ENCODE measurements at regions not wholly inside any gene's neighbourhood (a gene's known extent, or its start where the extent isn't known, plus 50 kb on each side); places are given as distances from the start of the nearest gene placed in this dataset.
"Not testable (repeated sequence)": the region's sequence is repeated elsewhere in the genome, so short reads cannot be mapped to it uniquely, and the experiment has no call there.

DNA sequence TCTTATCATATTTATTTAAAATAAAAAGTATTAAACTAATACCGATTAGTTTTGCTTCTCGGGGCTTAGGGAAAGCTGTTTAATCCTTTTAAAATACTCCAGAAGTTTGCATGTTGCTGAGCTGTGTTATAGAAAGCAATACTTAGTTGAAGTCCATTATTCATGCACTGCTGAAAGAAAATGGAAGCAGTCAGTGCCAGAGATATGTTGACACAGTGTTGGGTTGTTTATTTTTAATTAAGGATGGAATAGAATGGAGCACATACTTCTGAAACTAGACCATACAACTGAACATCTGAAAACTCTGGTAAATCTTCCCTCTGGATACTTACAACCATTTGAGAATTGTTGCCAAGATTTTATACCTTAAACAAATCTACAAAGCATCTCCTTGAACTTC, 282.7 kb upstream of the CCDC179 start:
- no peak for DNase-seq

DNA sequence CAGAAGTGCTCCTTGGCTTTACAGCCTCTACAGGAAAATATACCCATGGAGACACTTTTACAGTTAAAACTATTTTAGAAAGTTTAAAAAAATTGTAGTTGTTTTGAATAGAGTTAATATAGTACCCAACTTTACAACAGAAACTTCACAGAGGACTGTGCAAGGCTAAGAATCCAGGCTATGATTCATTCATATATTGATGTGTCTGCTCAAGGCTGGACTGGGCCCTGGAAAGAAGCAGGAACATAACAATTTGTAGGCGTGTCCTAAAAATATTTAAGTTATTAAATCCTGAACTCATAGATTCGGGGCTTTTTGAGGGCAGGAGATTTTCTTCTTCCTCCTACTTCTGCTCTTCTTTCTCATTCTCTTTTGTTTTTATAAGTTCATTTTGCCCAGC, 291.5 kb upstream of the CCDC179 start:
- DNase-seq = no peak

DNA sequence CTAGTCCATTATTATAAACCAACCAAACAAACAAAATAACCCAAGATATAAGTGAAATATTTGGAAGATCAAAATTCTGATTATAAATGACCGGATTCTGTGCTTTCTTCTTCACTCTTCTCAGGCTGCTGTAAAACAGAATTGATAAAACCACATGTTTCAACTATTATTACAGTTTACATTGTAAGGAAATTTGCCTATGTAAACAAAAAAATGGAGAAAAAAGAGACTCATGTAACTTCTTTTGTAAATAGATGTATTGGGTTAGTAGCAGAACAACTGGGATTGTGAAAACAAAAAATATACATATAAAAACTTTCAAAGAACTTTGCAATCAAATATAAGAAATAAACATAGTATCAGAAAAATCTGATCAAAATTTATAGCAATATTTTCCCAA, 295.2 kb upstream of the CCDC179 start:
- no peak for DNase-seq

DNA sequence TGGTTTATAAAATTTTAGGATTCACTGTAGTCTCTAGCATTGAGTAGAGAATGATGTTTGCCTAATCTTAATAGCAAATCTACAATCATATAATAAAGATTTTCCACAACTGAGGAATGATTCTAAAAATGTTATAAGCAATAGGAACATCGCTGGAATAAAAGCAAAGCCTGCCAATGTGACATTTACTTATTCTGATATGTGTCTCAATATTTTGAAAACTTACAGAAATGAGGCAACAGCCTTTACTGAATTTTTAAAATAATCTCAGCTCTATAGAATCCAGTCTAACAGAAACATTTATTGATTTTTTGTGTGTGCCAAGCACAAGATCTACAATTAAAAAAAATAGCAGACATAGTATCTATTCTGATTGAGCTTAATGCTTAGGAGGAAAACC, 303.7 kb upstream of the CCDC179 start:
- DNase-seq = no peak

DNA sequence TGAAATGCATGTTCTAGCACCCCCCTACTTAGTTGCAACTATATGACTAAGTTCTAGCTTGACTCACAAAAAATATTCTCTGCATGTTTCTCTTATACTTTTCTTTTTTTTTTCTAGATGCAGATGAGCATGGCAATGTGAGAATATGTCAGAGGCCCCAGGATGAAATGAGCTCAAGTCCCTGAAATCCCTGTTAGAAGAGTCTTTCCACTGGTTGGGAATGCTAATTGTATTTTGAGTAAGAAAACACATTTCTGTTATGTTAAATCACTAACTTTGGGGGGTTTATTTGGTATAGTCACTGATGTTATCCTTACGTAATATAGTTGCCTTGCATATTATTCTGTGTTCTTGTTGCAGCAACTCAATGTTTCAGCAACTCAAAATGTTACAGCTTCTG, 306.1 kb upstream of the CCDC179 start:
- no peak for DNase-seq

DNA sequence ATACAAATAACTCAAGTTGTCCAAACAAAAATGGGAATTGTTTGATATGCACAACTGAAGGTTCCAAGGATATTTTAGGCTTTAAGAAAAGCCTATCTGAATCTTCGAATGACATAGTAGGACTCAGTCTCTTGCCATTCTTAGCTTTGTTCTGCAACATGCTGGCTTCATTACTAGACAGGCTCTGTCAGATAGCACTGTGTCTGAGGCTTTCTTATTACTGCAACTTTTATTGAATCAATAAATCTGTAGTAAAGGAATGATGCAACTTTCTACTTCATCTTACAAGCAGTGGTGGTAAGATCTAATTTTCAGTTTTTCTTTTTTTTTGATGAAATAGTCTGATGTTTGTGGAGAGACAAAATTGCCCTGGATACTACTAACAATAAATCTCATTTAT, 319.3 kb upstream of the CCDC179 start:
- no peak for DNase-seq

DNA sequence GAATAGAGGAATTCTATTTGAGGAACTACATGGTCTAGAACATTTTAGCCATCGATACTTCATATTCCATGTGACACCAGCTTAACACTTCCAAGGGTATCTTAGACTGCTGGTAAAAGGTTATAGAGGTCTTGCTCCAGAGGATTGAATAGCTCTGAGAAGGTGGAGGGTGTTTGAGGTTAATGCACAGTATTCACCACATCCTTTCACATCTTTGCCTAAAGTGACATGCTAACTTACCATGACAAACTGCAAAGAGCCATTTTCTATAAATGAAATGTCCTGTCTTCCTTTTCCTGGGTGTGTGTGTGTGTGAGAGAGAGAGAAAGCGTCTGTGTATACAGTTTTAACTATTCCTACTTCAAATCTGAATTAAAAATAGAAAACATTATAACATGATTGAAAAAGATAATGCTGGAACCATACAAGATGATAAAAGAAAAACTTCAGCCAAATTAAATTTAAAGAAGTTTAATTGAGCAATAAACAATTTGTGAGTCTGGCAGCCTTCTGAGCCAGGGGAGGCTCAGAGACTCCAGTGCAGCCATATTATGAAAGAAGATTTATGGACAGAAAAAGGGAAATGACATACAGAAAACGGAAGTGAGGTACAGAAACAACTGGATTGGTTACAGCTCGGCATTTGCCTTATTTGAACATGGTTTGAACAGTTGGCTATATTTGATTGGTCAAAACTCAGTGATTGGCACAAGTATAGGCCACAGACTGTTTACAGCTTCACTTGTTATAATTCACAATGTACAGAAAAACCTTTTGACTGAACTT, 320.9 kb upstream of the CCDC179 start:
- DNase-seq = no peak

DNA sequence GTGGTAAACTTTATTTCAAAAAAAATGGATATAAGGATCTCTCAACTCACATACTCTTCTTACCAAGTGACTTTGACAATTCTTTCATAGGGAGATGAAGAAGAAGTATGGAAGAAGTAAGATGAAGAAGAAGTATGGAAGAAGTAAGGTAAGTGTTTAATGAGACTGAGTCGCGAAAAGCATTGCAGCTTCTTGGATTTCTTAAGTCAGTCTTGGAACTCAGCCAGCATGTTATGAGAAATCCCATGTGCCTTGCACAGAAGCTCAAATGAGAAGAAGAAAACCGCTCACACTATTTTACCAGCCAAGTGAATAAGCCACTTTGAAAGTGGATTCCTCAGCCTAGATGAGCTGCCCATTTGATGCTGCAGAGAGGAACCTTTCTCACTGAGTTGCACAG, 332.0 kb upstream of the CCDC179 start:
- DNase-seq = peak in 1 of 3 donors; percentile 4

DNA sequence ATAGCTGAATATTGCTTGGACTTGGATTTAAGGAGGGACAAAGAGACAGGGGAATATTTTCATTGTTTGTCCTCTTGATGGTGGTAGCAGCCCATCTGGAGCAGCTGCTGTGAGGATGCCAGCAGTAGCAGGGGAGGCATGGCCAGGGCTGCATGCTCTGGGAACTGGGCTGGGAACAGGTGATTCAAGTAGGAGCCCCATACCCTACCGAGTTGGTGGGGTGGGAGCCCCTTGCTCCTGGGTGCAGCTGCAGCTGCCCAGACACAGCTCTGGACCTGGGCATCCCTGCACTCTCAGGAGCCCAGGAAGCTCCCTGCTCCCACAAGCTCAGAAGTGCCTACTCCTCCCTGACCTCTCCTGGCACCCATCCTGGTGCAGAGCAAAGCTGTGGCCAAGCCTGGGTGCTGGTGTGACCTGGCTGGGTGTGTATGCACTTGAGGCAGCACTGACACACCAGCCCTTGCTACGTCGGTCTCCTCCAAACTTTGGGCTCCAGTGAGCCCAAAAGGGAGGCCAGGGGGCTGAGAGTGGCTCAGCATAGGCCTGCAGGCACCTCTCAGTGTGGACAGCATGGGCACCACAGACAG, 341.8 kb upstream of the CCDC179 start:
- no peak for DNase-seq

DNA sequence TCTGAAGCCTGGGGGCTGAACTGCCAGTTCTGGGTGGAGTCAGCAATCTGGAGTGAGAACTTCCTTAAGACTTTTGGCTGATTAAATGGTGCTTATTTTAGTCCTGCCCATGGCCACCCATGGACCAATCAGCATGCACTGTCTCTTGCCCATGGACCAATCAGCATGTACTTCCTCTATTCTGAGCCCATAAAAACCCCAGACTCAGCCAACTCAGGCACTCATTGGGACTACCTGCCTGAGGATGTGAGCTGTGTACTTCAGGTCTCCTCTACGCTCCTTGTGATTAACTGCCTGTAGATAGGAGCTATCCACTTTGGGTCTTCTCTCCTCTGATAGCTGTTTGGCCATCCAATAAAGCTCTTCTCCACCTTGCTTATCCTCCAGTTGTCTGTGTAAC, 342.3 kb upstream of the CCDC179 start:
- no peak for DNase-seq

DNA sequence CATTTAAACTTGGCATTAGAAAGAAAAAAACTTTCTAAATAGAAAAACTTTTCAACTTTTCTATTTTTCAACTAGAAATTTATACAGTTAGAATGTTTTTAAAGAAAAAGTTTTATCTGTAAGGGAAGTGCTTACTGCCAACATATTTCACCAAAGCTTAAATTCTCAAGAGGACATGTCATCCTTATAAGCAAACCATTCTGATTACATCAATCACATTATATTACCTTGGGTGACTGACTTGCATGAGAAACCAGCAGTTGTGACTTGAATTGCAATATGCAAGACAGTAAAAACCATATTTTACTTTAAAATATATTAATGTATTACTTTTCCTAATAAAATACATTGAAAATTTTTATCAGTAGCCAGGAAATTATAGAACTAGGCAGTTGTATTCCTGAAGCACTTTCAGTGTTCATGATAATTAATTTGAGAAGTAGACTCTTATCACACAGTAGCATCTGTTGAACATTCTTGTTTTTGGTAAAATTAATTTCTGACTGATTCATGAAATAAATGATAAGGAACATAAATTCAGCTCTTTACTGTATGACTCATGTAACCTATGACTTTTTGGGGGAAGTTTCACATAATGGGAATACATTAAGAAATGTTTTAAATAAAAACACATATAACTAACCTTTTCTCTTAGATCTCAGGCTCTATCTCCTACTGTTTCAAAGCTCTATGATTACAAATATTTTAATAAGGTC, 345.0 kb upstream of the CCDC179 start:
- peak in 1 of 3 donors; percentile 14 for DNase-seq

DNA sequence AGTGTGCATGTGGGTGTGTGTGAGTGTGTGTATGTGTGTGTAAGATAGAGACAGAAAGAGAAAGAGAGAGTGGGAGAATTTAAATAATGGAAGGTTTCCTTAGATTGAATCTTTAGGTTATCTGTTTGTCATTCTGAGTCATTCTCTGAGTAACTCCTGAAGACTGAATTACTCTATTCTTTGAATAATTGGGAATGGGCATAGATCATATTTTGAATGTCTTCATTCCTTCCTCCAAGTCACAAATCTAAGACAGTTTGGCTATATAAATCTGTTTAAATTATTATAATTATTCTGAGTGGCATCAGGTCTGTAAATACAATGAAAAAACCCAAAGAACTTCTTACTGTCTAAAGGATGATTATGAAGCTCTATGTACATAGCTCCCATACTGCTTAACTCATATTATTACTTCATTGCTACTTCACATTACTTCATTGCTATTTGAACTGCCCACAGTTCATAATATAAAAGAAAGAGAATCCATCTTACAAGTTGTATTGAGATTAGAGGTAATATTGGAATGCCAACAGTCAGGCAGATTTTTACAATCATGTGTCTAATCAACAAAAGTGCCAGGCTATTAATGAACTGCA, 346.6 kb upstream of the CCDC179 start:
- DNase-seq = peak in 1 of 3 donors; percentile 14

DNA sequence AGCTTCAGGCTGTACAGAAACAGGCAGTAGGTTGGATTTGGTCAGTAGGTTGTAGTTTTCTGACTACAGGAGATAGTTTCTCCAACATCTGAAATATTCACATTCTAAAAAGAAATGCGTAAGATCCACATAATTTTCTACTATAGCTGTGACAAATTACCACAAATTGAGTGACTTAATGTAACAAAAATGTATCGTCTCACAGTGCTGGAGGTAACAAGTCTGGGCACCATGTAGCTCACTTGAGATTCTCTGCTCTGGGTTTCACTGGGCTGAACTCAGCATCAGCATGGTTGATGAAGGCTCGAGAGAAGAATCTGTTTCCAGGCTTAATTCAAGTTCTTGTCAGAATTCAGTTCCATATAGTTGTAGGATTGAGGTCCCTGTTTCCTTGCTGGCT, 350.9 kb upstream of the CCDC179 start:
- peak in 1 of 3 donors; percentile 58 for DNase-seq

DNA sequence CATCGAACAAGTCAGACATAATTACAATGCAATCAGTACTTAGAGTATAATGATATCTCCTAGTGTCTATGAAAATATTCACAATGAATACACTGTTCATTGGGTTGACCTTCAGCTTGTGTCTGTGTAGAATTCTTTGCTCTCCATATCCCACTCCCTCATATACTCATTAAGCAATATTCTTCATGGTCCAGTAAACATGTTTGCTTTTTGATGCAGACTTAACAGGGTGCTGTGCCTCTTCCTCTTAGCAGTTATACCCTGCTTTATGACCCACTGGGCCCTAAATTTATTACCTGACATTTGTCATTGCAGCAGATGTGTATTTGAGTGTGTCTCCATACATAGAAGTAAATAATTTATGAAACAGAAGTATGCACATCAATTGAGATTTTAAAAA, 352.5 kb upstream of the CCDC179 start:
- no peak for DNase-seq

DNA sequence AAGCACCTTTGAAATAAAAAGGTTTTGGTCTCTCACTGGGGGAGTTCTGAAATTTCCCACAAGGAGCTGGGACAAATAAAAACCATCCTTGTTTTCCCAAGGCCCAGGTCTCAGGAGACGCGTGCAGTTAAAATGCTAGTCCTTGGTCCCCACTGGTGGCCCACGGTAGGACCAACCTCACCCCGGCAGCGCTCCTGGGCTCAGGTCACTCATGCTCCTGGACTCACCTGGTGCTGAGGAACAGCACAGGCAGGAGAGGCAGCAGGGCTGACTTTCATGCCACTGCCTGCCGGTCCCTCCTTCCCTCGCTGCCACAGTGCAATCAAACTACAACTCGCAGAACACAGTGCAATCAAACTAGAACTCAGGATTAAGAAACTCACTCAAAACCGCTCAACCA, 356.8 kb upstream of the CCDC179 start:
- DNase-seq = no peak

DNA sequence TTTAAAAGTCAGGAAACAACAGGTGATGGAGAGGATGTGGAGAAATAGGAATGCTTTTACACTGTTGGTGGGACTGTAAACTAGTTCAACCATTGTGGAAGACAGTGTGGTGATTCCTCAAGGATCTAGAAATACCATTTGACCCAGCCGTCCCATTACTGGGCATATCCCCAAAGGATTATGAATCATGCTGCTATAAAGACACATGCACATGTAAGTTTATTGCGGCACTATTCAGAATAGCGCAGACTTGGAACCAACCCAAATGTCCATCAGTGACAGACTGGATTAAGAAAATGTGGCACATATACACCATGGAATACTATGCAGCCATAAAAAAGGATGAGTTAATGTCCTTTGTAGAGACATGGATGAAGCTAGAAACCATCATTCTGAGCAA, 359.8 kb upstream of the CCDC179 start:
- not testable (repeated sequence) for DNase-seq

DNA sequence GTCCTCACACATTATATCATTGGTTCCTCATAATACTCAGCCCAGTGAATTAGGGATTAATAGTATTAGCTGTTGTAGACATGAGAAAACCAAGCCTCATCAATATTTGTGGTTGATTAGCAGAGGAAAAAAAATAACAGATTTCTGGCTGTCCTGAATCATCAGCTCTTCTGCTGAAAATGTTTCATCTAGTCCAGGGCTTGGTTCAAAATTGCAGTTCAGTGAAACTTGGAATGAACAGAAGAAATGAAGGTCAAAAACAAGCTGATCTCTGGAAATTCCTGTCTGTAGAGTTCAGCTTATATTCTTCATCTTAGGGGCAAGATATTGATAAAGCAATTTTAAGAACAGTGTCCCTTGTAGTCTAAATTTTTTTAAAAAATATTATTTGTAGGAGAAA, 361.1 kb upstream of the CCDC179 start:
- no peak for DNase-seq

DNA sequence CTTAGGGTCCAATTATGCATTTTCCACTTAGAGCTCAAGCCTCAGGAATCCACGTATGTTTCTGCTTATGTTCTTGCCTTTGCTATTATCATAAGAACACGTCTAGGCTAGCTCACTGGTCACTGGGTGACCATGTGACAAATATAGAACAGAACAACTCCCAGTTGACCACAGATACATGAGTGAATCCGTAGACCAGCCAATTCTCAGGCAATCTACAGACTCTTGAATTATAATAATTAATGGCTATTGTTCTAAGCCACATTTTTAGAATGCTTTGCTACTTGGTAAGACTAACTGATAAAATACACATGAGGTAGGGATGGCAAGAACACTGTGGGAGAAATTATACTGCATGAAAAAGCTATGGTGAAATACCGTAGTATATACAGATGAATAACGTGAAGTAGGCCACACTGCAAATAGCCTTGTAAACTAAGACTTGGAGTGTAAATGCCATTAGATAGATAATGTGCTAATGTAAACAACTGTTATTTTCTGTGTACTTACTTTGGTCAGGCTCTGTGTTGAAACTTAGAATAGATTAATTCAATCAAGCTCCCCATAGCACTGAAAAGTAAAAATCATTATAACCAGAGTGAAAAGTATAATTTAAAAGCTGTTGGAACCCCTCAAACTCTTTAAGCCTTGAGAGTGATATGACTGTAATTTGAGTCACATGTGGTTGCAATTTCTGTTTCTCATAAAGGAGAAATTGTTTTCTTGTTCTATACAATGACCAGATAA, 366.2 kb upstream of the CCDC179 start:
- peak in 1 of 3 donors; percentile 83 for DNase-seq

DNA sequence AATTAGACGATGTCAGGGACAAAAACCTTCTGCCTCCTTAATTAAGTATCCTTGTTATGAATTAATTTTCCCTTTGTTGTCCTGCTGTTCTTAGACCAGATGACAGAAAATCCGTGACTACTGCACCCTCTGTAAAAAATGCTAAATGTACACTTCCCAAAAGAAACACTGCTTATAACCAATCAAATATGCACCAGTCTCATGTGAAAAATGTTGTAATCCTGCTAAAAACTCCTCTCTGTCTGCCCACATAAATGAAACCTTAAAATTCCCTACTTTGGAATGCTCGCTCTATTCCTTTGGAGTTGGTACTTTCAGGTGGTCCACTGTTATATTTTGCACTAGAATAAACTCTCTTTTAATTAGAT, 366.8 kb upstream of the CCDC179 start:
- no peak for DNase-seq

DNA sequence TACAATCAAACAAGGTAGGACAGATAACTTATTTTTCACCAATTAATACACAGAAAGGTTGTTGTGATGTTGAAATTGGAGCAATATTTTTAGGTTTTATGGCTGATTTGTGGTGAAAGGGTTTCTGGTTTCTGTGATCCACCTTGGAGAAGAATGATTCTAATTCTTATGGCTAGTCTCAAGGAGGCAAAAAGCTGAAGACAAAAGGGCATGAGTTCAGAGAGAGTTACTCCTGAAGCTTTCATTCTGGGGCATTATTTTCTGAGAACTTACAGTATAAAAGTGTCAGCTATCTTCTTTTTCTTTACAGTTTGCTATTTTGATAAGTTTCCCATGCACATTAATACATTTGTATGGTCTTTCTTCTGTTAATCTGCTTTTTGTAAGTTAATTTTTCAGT, 372.4 kb upstream of the CCDC179 start:
- DNase-seq = peak in 1 of 3 donors; percentile 3

DNA sequence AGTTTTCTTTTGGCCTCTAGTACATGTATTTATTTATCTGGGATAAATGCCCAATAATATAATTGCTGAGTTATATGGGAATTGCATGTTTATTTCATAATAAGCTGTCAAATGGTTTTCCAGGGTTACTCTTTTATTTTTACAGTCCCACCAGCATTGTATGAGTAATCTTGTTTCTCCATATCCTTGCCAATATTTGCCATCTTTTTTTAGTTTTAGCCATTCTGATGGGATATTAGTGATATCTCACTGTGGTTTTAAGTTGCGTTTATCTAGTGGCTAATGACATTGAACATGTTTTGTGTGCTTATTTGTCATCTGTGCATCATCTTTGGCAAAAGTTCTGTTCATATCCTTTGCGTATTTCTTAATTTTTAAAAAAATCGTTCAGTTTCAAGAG, 372.8 kb upstream of the CCDC179 start:
- peak in 2 of 3 donors; percentile 34 to 82 for DNase-seq
